Brain pericyte (primary cell): ENCODE measurements at regions not wholly inside any gene's neighbourhood (a gene's known extent, or its start where the extent isn't known, plus 50 kb on each side); places are given as distances from the start of the nearest gene placed in this dataset.
"Not testable (repeated sequence)": the region's sequence is repeated elsewhere in the genome, so short reads cannot be mapped to it uniquely, and the experiment has no call there.

Source experiments
- DNase-seq: peaks from one replicate; pipeline ENCODE4 v3.0.0-alpha.2; 2012; ENCODE audit warnings: low read depth, low spot score

DNA sequence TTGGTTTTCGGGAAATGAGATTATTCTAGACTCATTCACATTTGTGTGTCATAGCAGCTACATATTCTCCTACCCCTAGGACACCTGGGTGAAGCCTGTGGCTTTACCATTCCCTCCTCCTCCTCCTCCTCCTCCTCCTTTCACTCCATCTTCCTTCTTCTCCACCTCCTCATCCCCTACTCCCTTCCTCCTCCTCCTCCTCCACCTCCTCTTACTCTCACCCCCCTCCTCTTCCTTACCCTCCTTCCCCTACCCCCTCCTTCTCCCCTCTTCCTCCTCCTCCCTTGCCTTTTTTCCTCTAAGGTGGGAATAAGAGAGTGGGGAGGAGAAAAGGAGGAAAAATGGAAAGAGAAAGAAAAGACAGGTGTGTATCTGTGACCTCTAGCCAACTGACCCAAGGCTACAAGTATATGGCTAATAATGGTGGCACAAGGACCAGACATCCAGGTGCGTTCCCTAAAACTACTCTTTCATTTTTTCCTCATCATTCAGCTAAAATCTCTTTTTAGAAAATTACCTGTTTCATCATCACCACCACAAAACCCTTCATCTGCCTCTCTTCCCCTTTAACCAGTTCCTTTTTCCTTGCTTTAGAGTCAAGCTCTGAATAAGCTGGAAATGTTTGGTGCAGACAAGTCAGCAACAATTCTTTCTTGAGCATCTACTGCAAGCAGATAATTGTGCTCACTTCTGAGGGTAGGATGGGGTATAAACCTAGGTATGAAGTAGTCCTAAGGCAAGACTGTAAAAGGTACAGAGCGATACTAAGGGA lies 149.8 kb upstream of the FOXN3 start:
- no peak for DNase-seq

DNA sequence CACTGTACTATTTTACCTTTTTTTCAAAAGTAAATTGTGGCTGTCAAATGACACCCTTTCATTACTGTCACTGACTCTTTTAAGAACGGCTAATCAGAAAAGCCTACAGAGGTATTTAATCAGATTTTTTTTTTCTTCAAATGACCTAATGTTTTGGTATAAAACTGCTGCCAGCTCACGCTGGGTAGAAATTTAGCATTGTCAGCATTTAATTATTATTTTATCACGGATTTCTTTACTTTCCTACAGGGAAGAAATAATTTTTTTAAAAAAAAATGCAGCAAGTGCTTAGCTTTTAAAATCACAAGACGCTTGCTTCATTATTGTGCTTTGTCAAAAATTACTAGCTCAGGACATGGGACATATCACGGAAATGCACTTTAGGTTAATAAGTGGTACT lies 149.1 kb upstream of the FOXN3 start:
- DNase-seq = no peak

DNA sequence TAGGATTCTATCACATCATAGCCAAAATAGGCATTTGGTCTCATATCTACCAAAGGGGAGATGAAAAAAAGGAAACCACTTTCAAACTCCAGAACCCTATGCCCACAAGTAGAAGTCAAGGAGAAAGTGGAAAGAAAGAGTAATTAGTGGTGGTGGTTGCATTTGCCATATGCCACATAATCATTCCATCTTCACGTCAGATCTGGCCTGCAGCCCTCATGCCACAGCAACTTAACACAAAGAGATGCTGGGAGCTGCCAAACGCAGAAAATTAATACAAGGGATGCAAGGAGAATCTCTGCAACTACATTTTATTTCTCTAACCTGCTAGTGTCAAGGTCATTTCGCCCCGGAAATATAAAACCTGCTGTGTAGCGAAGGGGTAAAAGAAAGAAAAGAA lies 148.6 kb upstream of the FOXN3 start:
- DNase-seq = no peak

DNA sequence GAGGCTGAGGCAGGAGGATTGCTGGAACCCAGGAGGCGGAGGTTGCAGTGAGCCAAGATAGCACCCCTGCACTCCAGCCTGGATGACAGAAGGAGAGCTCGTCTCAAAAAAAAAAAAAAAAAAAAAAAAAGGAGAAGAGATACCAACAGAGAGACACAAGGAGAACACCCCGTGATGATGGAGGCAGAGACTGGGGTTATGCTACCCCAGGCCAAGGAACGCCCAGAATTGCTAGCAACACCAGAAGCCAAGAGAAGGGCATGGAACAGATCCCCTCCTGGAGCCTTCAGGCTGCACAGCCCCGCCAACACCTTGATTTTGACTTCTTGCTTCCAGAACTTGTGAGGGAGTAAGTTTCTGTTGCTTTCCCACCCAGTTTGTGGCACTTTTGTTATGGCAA lies 148.0 kb upstream of the FOXN3 start:
- no peak for DNase-seq

DNA sequence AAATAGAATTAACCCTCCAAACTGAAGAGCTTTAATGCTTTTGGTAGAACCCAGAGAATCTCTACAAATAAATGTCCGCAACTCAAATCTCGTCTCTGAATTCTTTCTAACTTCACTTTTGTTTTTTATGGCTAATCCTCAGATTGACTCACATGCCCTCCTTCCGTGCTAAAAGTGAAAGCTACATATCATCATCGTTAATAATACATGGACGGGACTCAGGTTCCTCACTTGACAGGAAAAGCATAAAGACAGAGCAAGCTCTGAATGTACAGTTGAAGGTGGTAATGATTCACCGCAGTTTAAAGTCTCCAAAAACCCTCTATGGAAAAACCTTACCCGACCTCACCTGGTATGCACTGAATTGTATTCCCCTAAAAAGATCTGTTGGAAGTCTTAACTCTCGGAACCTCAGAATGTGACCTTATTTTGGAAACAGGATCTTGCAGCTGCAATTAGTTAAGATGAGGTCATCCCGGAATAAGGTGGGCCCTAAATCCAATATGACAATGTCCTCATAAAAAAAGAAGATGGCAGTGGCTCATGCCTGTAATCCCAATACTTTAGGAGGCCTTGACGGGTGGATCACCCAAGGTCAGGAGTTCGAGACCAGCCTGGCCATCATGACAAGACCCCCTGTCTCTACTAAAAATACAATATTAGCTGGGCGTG lies 147.4 kb upstream of the FOXN3 start:
- no peak for DNase-seq

DNA sequence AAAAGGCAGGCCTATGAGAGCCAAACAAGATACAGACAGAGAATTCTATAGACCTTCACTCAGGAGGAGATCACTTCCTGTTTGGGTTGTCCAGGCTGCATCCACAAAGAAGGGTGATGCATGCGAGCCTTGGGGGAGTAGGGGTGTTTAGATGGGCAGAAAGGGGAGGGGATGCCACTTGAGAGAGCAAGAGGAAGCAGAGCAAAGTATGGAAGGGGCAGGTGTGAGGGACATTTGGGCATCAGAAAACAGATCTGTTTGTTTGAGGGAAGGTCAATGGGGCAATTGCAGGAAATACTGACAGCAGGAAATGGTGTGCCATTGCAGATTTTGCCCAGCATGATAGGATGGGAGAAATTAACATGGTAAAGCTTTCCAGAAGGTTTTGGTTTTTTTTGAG lies 146.4 kb upstream of the FOXN3 start:
- no peak for DNase-seq

DNA sequence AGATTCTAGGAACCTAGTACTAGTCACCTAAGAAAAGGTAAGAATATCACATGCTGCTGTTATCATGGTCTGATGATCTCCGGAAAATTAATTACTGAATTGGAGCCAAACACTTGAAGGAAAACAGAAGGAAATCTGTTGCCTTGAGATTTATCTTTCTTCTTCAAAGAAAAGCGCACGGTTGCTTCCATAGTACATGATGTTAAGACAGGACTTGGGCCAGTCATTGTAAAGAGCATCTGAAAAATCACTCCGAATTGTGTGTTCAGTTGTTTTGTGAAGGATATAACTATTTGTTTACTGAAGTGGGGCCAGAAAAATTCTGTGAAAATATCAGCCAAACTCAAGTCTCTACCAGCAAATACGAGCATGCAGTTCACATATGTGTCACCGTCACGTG lies 134.9 kb upstream of the FOXN3 start:
- no peak for DNase-seq

DNA sequence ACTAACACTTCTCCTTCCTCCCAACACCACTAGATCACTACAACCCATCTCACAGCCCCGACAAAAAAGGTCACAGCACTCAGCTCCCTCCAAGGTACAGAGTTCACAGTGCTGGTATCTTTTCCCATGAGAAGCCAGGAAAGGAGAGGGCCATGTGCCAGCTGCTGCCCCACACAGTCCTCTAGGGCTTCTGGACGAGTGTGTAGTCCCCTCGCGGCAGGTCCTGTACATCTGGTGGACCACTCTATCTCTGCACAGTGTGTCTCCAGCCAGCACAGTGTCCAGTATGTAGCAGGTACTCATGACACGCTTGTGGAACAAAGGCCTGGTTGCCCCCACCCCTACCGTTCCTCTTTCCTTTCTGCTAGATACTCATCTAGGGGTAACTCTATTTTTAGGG lies 134.4 kb upstream of the FOXN3 start:
- DNase-seq = no peak

DNA sequence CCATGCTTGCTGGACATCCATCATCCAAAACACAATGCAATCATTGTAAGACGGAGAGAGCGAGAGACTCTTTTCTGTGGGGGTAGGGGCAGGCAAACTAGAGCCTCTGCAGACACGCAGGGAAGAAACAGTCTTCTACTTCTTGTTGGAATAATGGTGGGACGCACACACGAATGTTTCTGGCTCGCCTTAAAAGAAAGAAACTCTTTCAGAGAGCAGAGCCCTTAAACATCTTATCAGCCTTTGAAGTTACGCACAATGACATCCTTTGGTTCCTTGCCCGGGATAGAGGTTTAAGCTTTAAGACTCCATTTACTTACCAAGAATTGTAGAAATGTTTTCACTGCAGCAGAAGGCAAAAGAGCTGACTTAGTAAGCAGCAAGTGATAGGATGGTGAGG lies 133.8 kb upstream of the FOXN3 start:
- no peak for DNase-seq

DNA sequence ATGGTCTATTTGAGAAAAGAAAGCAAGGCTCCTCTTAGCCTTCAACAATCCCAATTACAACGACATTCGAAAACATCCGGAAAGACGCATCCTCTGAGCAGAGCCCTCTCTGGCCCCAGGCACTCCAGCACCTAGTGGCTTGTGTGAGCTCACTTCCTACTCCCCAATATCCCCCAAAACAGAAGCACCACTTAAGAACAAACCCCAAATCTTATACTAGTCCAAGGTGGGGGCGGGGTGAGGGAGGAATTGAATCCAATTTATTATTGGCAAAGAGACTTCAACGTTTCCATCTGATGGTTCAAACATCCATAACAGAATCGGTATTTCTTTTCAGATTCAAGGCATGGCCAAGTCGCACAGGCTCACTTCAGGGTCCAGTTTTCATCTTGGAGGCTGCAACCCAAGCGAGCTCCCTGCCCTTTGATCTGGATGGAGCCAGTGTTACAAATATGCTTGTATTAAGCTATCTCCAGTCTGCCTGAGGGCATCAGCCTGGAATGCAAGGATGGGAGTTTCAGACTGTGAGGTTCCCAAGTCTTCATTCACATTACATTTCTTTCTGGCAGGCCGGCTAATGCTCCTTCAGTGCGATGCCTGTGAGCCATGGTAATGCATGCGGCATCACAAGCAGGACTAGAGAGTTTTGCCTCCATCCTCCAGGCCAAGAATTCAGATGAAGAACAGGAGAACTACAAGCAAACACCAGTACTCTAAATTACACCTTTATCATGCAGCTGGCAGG lies 132.5 kb upstream of the FOXN3 start:
- no peak for DNase-seq

DNA sequence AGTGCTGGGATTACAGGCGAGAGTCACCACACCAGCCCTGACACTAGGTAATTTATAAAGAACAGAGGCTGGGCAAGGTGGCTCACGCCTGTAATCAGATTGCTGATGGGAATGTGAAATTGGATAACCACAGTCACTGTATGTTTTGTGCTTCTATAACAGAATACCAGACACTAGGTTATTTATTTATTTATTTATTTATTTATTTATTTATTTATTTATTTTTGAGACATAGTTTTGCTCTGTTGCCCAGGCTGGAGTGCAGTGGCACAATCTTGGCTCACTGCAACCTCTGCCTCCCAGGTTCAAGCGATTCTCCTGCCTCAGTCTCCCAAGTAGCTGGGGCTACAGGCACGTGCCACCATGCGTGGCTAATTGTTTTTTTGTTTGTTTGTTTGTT lies 130.0 kb upstream of the FOXN3 start:
- DNase-seq = not testable (repeated sequence)

DNA sequence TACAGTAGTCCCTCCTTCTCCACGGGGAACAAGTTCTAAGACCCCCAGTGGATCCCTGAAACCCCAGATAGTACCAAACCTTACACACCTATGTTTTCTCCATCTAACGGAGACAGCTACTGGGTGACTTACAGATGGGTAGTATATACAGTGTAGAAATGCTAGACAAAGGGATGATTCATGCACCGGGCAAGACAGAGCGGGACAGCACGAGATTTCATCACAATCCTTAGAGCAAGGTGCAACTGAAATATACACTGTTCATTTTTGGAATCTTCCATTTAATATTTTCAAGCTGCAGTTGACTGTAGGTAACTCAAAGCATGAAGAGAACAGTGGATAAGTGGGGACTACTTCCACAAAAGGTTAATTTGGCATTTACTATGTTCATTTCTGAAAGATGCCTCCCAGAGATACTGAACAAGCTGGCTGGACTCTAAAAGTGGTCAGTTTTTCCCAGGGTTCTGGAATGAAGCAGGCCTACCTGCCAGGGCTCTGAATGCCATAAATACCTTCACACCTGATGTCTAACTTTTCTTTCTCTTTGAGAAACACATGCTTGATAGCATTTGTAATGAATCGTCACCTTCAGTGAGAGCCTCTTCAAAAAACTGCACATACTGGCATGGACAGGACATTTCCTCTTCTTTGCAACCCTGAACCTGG lies 127.7 kb upstream of the FOXN3 start:
- no peak for DNase-seq

DNA sequence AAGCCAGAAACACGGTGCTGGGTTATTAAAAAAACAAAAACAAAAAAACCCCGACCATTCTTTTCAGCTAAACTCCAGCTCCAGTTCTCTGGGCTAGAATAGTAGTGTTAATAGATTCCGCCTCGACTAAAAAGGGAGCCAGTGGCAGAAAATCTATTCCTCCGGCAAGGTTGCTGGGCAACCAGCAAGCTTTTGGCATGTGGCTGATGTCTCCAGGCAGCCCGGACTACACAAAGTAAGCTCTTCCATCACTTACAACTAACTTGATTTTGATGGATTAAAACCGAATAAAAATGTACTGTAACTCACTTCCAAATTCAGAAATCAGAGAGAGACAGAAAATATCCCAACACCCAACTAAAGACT lies 126.4 kb upstream of the FOXN3 start:
- DNase-seq = no peak

DNA sequence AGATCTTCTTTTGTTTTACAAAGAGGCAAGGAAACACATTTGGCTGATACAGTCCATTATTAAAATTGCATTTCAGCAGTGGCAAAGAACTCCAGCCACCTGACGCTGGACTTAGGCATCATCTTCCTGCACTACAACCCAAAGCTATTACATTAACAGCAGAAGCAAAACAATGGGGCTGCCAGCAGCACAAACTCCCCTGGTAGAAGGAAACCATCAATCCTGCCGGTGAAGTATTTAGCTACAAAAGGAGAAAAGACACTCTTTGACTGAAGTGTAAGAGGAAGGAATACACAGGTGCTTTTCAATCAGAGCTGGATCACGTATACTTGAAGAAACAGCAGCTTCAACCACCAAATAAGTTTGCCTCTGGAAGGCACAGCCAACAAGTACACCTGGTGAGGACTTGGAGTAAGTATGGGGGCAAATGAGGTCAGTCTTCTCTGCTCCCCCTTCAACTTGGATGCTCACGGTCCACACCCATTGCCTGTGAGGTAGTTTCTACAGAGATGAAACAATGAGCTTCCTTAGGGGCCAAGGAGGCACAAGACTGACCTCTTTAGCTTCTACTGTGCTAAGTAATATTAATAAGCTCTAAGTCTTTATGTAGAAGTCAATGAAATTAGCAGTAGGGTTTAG lies 125.9 kb upstream of the FOXN3 start:
- no peak for DNase-seq

DNA sequence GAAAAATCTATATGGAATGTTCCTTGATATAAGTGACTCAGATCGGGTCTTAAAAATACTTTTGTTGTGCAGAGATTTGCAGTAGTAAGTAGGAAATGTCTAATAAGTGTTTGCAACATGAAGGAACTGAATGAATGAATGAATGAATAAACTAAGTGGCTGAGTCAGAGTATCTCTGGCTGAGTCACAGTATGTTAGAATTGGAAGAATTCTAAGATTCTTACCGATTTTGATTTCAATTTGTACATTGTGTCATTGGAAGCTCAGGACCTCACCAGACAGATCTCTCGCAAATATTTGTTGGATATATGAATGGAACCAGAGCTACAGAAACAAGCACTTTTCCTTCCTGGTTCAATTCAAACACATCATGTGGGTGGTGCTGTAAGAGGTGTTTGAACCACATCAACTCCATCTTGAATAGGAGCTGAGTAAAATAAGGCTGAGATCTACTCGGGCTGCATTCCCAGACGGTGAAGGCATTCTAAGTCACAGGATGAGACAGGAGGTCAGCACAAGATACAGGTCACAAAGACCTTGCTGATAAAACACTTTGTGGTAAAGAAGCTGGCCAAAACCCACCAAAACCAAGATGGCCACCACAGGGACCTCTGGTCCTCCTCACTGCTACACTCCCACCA lies 123.9 kb upstream of the FOXN3 start:
- no peak for DNase-seq

DNA sequence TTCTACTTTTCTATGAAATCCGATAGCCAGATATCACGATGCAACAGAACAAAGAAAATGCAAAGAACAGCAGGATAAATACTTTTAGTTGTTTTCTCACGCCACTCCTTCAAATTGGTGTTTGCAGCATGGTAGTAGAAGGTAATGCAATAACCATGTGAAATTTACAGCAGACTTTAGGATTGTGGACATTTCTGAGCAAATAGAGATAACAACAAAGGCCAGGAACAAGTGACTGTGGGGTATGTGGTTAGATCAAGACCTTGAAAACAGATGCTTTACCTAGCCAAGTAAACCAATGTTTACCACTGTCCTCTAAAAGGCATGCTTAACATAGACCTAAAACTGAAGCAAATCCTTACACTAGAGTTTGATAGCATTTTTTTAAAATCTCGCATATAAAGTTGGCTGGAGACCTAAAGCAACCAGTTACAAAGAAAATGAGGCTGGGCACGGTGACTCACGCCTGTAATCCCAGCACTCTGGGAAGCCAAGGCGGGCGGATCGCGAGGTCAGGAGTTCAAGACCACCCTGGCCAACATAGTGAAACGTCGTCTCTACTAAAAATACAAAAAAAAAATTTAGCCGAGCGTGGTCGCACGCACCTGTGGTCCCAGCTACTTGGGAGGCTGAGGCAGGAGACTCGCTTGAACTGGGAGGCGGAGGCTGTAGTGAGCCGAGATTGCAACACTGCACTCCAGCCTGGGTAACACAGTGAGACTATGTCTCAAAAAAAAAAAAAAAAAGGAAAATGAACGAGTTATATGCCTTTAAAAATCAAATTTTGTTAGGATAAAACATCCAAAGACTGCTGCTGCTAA lies 123.2 kb upstream of the FOXN3 start:
- no peak for DNase-seq

DNA sequence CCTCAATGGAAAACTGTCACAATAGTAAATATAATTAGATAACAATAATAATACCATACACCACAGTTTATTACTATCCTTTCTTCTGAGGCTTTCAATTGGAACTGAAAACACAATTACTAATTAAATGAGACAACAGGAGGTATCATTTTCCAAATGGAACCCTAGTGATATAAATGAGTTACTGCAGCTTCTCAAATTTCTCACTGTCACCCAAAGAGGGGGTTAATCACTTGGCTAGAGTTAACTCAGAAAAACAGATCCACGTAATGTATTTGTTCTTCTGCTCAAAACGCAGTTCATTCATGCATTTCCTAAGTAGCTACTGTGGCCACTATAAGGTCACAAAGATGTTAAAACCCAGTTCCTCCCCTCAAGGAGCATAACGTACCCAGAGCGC lies 120.9 kb upstream of the FOXN3 start:
- no peak for DNase-seq

DNA sequence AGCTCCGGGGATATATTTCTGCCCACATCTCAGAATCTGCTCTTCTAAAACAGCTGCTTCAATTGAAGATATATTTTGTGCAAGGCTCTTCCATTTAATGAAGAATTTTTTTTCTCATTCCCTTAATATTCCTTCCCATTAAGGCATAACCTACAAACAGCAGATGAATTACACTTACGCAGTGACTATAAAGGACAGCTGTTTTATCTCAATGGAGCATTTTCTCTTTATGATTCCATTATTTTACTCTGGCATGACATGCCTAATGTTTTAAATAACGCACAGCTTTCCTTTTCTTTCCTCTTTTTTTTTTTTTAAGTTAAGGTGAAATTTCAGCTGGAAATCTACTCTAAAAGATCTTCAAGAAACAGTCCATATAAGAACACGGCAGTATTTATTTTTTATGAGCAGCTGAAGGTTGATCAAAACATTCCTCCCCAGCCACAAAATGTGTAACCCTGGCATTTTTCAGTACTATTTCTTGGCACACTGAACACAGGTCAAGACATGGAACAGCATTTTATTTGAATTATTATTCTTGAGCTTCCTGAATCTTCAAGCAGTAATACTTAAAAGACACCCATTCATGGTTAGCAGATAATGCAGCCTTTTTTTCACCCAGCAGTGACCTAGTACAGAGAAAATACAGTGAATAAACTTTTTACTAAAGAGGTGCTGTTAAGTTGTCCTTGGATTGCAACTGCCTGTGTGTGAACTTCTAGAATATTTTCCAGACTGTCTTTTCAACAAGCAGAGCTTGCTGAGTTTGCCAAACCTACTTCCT lies 118.1 kb upstream of the FOXN3 start:
- DNase-seq = no peak

DNA sequence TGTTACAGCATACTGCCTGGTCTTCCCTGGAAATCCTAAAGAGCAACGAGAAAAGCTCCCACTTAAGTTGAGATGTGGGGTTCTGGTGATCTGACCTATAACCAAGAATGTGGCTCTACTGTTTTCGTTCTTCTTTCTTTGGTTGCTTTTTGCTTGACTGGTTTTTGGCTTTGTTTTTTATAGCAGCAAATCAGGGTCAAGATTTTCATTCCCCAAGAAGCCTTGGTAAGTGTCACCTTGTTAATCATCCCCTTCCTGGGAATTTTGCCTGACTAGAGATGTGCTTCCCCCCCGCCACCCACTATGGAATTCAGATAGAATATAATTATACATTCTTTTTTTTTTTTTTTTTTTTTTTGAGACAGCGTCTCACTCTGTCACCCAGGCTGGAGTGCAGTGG lies 116.7 kb upstream of the FOXN3 start:
- no peak for DNase-seq

DNA sequence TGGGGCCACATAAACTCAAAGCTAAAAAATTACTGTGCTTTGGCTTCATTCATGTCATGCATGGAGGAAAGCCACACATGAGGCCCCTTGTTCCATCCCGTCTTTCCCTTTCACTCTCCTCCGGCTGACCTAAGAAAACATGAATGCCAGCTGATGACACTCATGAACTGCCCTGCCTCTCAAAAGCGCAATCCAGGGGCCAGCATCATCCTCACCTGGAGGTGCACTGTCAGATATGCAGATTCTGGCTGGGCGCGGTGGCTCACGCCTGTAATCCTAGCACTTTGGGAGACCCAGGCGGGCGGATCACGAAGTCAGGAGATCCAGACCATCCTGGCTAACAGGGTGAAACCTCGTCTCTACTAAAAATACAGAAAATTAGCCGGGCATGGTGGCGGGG lies 116.1 kb upstream of the FOXN3 start:
- no peak for DNase-seq
